GM23248 (cell line): ENCODE measurements at regions not wholly inside any gene's neighbourhood (a gene's known extent, or its start where the extent isn't known, plus 50 kb on each side); places are given as distances from the start of the nearest gene placed in this dataset.

Experiments used
- DNase-seq: peaks from one replicate; pipeline ENCODE4 v3.0.0-alpha.2; 2015
- H2AFZ ChIP-seq: fragments of 200-600 bp; sonication (generic); 2 replicates; pipeline ENCODE4 v1.6.1; 2016; ENCODE audit warnings: antibody characterized with exemption
- H3F3A ChIP-seq: fragments of 200-600 bp; sonication (generic); 2 replicates; pipeline ENCODE4 v1.6.1; 2016; ENCODE audit warnings: mild to moderate bottlenecking, antibody characterized with exemption, mixed run types; ENCODE audit not compliant: insufficient read depth
- H3K27ac ChIP-seq: fragments of 200-600 bp; sonication (generic); 2 replicates; pipeline ENCODE4 v1.5.1; 2016; ENCODE audit warnings: mild to moderate bottlenecking
- H3K27me3 ChIP-seq: fragments of 200-600 bp; sonication (generic); replicated peaks from 2 replicates; pipeline ENCODE4 v1.6.1; 2016; ENCODE audit warnings: mild to moderate bottlenecking; ENCODE audit not compliant: insufficient read depth
- H3K36me3 ChIP-seq: fragments of 200-600 bp; sonication (generic); 2 replicates; pipeline ENCODE4 v1.6.1; 2016; ENCODE audit warnings: low read depth, mild to moderate bottlenecking
- H3K4me1 ChIP-seq: fragments of 200-600 bp; sonication (generic); 2 replicates; pipeline ENCODE4 v1.6.1; 2016; ENCODE audit warnings: mild to moderate bottlenecking; ENCODE audit not compliant: insufficient read depth
- H3K4me2 ChIP-seq: fragments of 200-600 bp; sonication (generic); one replicate; pipeline ENCODE4 v1.6.1; 2016; ENCODE audit warnings: mild to moderate bottlenecking; ENCODE audit not compliant: unreplicated experiment
- H3K4me3 ChIP-seq: fragments of 200-600 bp; sonication (generic); 2 replicates; pipeline ENCODE4 v1.5.1; 2016; ENCODE audit warnings: mild to moderate bottlenecking
- H3K79me2 ChIP-seq: fragments of 200-600 bp; sonication (generic); 2 replicates; pipeline ENCODE4 v1.6.1; 2016; ENCODE audit warnings: mild to moderate bottlenecking; ENCODE audit not compliant: insufficient read depth
- H3K9ac ChIP-seq: fragments of 200-600 bp; sonication (generic); 2 replicates; pipeline ENCODE4 v1.6.1; 2016; ENCODE audit warnings: mild to moderate bottlenecking
- H3K9me2 ChIP-seq: fragments of 200-600 bp; sonication (generic); 2 replicates; pipeline ENCODE4 v1.6.1; 2016; ENCODE audit warnings: mixed run types, mild to moderate bottlenecking, moderate library complexity; ENCODE audit not compliant: insufficient read depth
- H3K9me3 ChIP-seq: fragments of 200-600 bp; sonication (generic); one replicate; pipeline ENCODE4 v1.6.1; 2017; ENCODE audit warnings: low read depth
- H4K20me1 ChIP-seq: fragments of 200-600 bp; sonication (generic); 2 replicates; pipeline ENCODE4 v1.6.0; 2016; ENCODE audit not compliant: insufficient read depth
- EZH2 ChIP-seq: fragments of 200-600 bp; sonication (generic); IDR thresholded peaks from 2 replicates; pipeline ENCODE4 v1.6.1; 2018; ENCODE audit warnings: antibody characterized with exemption, mild to moderate bottlenecking; ENCODE audit not compliant: insufficient read depth, poor library complexity, severe bottlenecking
- EZH2phosphoT487 ChIP-seq: fragments of 200-600 bp; sonication (generic); IDR thresholded peaks from 2 replicates; pipeline ENCODE4 v1.6.1; 2018; ENCODE audit warnings: antibody characterized with exemption, moderate library complexity, mild to moderate bottlenecking, low read depth; ENCODE audit not compliant: insufficient read depth
- WGBS, 2 experiments: methylation state at CpG; one replicate each; pipeline ENCODE4 v1.1.6; 2015 to 2017; ENCODE audit warnings: low lambda C conversion rate in 2 of 2, low coverage in 1 of 2; ENCODE audit errors: missing lambda C conversion rate in 2 of 2; 5-methylcytosine and 5-hydroxymethylcytosine counted together
- in situ Hi-C: fragments of 300-500 bp; cut with MboI; formaldehyde crosslinking; loops from 2 replicates; pipeline ENCODE4 v1.15.0; 2020

GRCh38 chr2:223532161-223532560 lies 70.0 kb downstream of the SCG2 start:
- 57 to 61% methylated on average over 2 of the region's 2 CpGs for WGBS, 2 experiments
- no peaks in the 10 kb centered on the region for H3K9me2 ChIP-seq
- no peak overlapping the region for H3K4me3 ChIP-seq
- H3K27ac ChIP-seq: no peak overlapping the region
- no peak overlapping the region for H3K9ac ChIP-seq
- peaks cover 15% of the 10 kb centered on the region for H3F3A ChIP-seq
- no peaks in the 10 kb centered on the region for H4K20me1 ChIP-seq
- H3K4me2 ChIP-seq: peak overlapping the region; percentile 27
- H3K79me2 ChIP-seq: no peaks in the 10 kb centered on the region
- no peaks in the 10 kb centered on the region for H3K27me3 ChIP-seq
- peak; percentile 44 for DNase-seq
- H3K36me3 ChIP-seq: no peaks in the 10 kb centered on the region
- H3K4me1 ChIP-seq: peaks cover 15% of the 10 kb centered on the region
- no peaks in the 10 kb centered on the region for H3K9me3 ChIP-seq
- TF ChIP-seq EZH2 (no peak), EZH2phosphoT487 (no peak)
- H2AFZ ChIP-seq: no peak overlapping the region
- in situ Hi-C loops: no loop called here

- 75 to 94% methylated on average over 1 of the region's 1 CpG for WGBS, 2 experiments
- H3K9me2 ChIP-seq: no peaks in the 10 kb centered on the region
- peaks cover 15% of the 10 kb centered on the region for H3K4me1 ChIP-seq
- H3K27me3 ChIP-seq: no peaks in the 10 kb centered on the region
- in situ Hi-C loops: no loop called here
- H3K36me3 ChIP-seq: no peaks in the 10 kb centered on the region
- H2AFZ ChIP-seq: no peak overlapping the region
- no peak overlapping the region for H3K9ac ChIP-seq
- DNase-seq: no peak
- no peak for TF ChIP-seq EZH2phosphoT487
- TF ChIP-seq EZH2: no peak
- H3K4me3 ChIP-seq: no peak overlapping the region
- no peaks in the 10 kb centered on the region for H3K9me3 ChIP-seq
- no peak overlapping the region for H3K4me2 ChIP-seq
- H3K79me2 ChIP-seq: no peaks in the 10 kb centered on the region
- H4K20me1 ChIP-seq: no peaks in the 10 kb centered on the region
- no peak overlapping the region for H3K27ac ChIP-seq
- peaks cover 13% of the 10 kb centered on the region for H3F3A ChIP-seq
Observed at GRCh38 chr2:223532712-223533111, 69.4 kb downstream of the SCG2 start.

GRCh38 chr2:223536546-223536945 lies 65.6 kb downstream of the SCG2 start:
- peaks cover 16% of the 10 kb centered on the region for H3K4me1 ChIP-seq
- H3K9me3 ChIP-seq: no peaks in the 10 kb centered on the region
- no peaks in the 10 kb centered on the region for H3K79me2 ChIP-seq
- no peak overlapping the region for H3K4me3 ChIP-seq
- H3K27me3 ChIP-seq: no peaks in the 10 kb centered on the region
- no peaks in the 10 kb centered on the region for H3K9me2 ChIP-seq
- TF ChIP-seq EZH2phosphoT487: no peak
- no peak for TF ChIP-seq EZH2
- no peak overlapping the region for H3K9ac ChIP-seq
- no peak overlapping the region for H2AFZ ChIP-seq
- H4K20me1 ChIP-seq: no peaks in the 10 kb centered on the region
- in situ Hi-C loops: no loop called here
- H3K4me2 ChIP-seq: no peak overlapping the region
- no peak overlapping the region for H3K27ac ChIP-seq
- DNase-seq: no peak
- H3F3A ChIP-seq: no peaks in the 10 kb centered on the region
- 49 to 63% methylated on average over 2 of the region's 2 CpGs for WGBS, 2 experiments
- H3K36me3 ChIP-seq: no peaks in the 10 kb centered on the region

- Histone ChIP-seq H3F3A (no peaks in the 10 kb centered on the region), H3K9ac (no peak overlapping the region), H3K9me3 (no peaks in the 10 kb centered on the region), H3K4me3 (no peak overlapping the region), H3K36me3 (no peaks in the 10 kb centered on the region), H3K9me2 (no peaks in the 10 kb centered on the region), H2AFZ (no peak overlapping the region), H3K4me2 (no peak overlapping the region), H3K27me3 (no peaks in the 10 kb centered on the region), H4K20me1 (no peaks in the 10 kb centered on the region), H3K4me1 (peaks cover 10% of the 10 kb centered on the region; the same call in 1 of the 2 replicates), H3K79me2 (no peaks in the 10 kb centered on the region), H3K27ac (no peak overlapping the region)
- WGBS, 2 experiments: 32 to 40% methylated on average over 1 of the region's 1 CpG
- DNase-seq: no peak
- in situ Hi-C loops: no loop called here
- no peak for TF ChIP-seq EZH2phosphoT487
- TF ChIP-seq EZH2: no peak
Observed at GRCh38 chr2:223537115-223537514, 65.0 kb downstream of the SCG2 start.
